ENCODE measurements at regions not wholly inside any gene's neighbourhood (a gene's known extent, or its start where the extent isn't known, plus 50 kb on each side); places are given as distances from the start of the nearest gene placed in this dataset.

- TF ChIP-seq CTCF (IDR thresholded peaks at IDR 0.05) (no peak), POLR2A (IDR thresholded peaks at IDR 0.05) (no peak), POLR2AphosphoS5 (IDR thresholded peaks at IDR 0.05) (no peak)
Observed at GRCh38 chr2:223161873-223162458, 110.0 kb downstream of the KCNE4 start.
